Smooth muscle cell (in vitro differentiated cells): ENCODE measurements at regions not wholly inside any gene's neighbourhood (a gene's known extent, or its start where the extent isn't known, plus 50 kb on each side); places are given as distances from the start of the nearest gene placed in this dataset.

ENCODE experiments used
- DNase-seq: peaks from one replicate; lab custom pipeline; 2025; ENCODE audit not compliant: unreplicated experiment; lab: John Stamatoyannopoulos, UW
- H2AFZ ChIP-seq: fragments of 200-600 bp; sonication (generic); 2 replicates; pipeline ENCODE4 v1.6.0; 2016; ENCODE audit warnings: antibody characterized with exemption, low read depth, mild to moderate bottlenecking
- H3F3A ChIP-seq: fragments of 200-600 bp; sonication (generic); 2 replicates; pipeline ENCODE4 v1.6.0; 2017; ENCODE audit warnings: antibody characterized with exemption, low read depth
- H3K27ac ChIP-seq: fragments of 200-600 bp; sonication (generic); 2 replicates; pipeline ENCODE4 v1.5.1; 2016; ENCODE audit warnings: low read depth, mild to moderate bottlenecking
- H3K27me3 ChIP-seq: fragments of 200-600 bp; sonication (generic); 2 replicates; pipeline ENCODE4 v1.6.1; 2016; ENCODE audit warnings: low read depth, mild to moderate bottlenecking
- H3K36me3 ChIP-seq: fragments of 200-600 bp; sonication (generic); 2 replicates; pipeline ENCODE4 v1.5.1; 2016; ENCODE audit warnings: low read depth
- H3K4me1 ChIP-seq: fragments of 200-600 bp; sonication (generic); 2 replicates; pipeline ENCODE4 v1.5.1; 2016; ENCODE audit warnings: low read depth
- H3K4me2 ChIP-seq: fragments of 200-600 bp; sonication (generic); 2 replicates; pipeline ENCODE4 v1.6.0; 2016; ENCODE audit warnings: mild to moderate bottlenecking
- H3K4me3 ChIP-seq: fragments of 200-600 bp; sonication (generic); 2 replicates; pipeline ENCODE4 v1.5.1; 2016; ENCODE audit warnings: mild to moderate bottlenecking
- H3K79me2 ChIP-seq: fragments of 200-600 bp; sonication (generic); 2 replicates; pipeline ENCODE4 v1.6.0; 2016; ENCODE audit warnings: low read depth, mild to moderate bottlenecking
- H3K9ac ChIP-seq: fragments of 200-600 bp; sonication (generic); 2 replicates; pipeline ENCODE4 v1.6.0; 2016; ENCODE audit warnings: low read depth
- H3K9me3 ChIP-seq: fragments of 200-600 bp; sonication (generic); replicated peaks from 2 replicates; pipeline ENCODE4 v1.5.1; 2016; ENCODE audit warnings: low read depth
- H4K20me1 ChIP-seq: fragments of 200-600 bp; sonication (generic); 2 replicates; pipeline ENCODE4 v1.6.0; 2016; ENCODE audit warnings: low read depth
- WGBS: methylation state at CpG from one replicate; pipeline ENCODE4 v1.1.7; 2016; ENCODE audit warnings: low lambda C conversion rate; 5-methylcytosine and 5-hydroxymethylcytosine counted together
- TF ChIP-seq, protein P1 (sequence below): fragments of 200-600 bp; sonication (generic); IDR thresholded peaks from 2 replicates; pipeline ENCODE4 v1.5.1; 2017; ENCODE audit warnings: borderline replicate concordance, mild to moderate bottlenecking, antibody characterized with exemption; ENCODE audit not compliant: insufficient read depth, poor library complexity, severe bottlenecking

DNA sequence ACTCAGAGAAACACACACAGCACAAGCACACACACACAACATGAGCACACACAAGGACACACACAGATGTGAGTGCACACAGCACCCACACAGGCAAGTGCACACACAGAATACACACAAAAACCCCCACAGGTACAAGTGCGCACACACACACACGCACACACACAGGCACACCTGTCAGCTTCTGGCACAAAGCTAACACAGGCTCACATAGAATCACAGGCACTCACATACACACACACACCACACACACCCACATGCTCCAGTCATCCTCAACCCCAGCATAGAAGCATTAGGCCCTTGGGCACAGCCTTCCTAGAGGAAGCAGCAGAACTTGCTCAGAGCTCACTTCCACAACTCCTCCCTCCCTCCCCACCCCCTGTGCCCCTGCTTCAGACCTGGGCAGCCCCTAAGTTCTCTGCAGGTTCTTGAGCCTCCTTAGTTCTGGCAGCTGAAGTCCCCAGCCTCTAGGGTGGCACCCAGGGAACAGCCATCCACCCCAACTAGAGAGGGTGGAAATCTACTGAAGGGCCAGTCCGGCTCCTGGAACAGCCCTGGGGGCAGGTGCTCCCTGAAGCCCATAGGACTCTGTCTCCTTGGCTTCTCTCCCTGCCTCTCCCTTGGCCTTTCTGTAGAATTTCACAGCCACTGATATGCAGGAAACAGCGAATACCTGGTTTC is 129.9 kb upstream of the VSTM2B start:
- no peaks in the 10 kb centered on the region for H3K36me3 ChIP-seq
- no peak overlapping the region for H2AFZ ChIP-seq
- WGBS: 93% methylated on average over 4 of the region's 4 CpGs
- no peak overlapping the region for H3K4me3 ChIP-seq
- no peak for DNase-seq
- peaks cover 17% of the 10 kb centered on the region for H3K27me3 ChIP-seq
- no peak overlapping the region for H3K27ac ChIP-seq
- no peak overlapping the region for H3K4me2 ChIP-seq
- no peaks in the 10 kb centered on the region for H3K4me1 ChIP-seq
- TF ChIP-seq, protein P1, sequence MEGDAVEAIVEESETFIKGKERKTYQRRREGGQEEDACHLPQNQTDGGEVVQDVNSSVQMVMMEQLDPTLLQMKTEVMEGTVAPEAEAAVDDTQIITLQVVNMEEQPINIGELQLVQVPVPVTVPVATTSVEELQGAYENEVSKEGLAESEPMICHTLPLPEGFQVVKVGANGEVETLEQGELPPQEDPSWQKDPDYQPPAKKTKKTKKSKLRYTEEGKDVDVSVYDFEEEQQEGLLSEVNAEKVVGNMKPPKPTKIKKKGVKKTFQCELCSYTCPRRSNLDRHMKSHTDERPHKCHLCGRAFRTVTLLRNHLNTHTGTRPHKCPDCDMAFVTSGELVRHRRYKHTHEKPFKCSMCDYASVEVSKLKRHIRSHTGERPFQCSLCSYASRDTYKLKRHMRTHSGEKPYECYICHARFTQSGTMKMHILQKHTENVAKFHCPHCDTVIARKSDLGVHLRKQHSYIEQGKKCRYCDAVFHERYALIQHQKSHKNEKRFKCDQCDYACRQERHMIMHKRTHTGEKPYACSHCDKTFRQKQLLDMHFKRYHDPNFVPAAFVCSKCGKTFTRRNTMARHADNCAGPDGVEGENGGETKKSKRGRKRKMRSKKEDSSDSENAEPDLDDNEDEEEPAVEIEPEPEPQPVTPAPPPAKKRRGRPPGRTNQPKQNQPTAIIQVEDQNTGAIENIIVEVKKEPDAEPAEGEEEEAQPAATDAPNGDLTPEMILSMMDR: no peak
- no peaks in the 10 kb centered on the region for H3K79me2 ChIP-seq
- H4K20me1 ChIP-seq: no peaks in the 10 kb centered on the region
- no peaks in the 10 kb centered on the region for H3K9me3 ChIP-seq
- H3F3A ChIP-seq: no peaks in the 10 kb centered on the region
- H3K9ac ChIP-seq: no peak overlapping the region

DNA sequence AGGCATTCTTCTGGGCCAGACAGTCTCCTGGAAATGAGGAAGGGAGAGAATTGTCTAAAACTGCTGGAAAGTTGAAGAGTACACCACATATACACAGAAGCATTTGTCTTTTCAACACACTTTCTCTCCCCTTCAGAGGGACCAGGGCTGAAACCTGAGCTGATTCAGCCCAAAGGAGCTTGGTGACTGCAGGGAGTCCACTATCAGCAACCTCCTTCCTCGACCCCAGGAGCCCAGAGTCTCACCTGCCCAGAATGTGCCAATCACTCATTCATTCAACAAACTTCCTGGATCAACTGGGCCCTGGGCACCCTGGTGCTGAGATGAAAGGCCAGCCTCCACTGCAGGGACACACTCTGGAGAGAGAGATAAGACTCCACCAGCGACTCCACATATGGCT is 128.9 kb upstream of the VSTM2B start:
- Histone ChIP-seq H2AFZ (no peak overlapping the region), H3K4me1 (no peaks in the 10 kb centered on the region), H3K36me3 (no peaks in the 10 kb centered on the region), H3K79me2 (no peaks in the 10 kb centered on the region), H4K20me1 (no peaks in the 10 kb centered on the region), H3K4me2 (no peak overlapping the region), H3K9ac (no peak overlapping the region), H3K27me3 (peaks cover 17% of the 10 kb centered on the region), H3K27ac (no peak overlapping the region), H3K9me3 (no peaks in the 10 kb centered on the region), H3K4me3 (no peak overlapping the region), H3F3A (no peaks in the 10 kb centered on the region)
- no peak for DNase-seq
- TF ChIP-seq, protein P1: no peak
- WGBS: 44% methylated on average over 2 of the region's 2 CpGs

DNA sequence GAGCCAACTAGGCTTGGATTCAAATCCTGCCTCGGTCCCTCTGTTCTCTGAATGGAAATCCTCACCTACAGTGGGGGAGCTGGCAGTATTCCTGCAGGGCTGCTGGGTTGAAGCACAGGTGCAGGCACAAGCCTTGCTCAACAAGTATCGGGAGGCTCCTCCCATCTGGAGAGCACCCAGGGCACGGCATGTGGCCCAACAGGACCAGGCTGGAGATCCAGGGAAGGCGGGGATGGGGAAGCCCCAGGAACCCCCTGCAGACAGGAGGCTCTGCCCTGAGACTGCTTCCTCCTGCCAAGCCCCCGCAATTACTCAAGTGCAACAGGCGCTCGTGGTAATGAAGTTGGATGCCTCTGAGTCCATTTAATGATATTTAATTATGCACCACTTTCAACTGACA is 128.0 kb upstream of the VSTM2B start:
- Histone ChIP-seq H2AFZ (no peak overlapping the region), H3K79me2 (no peaks in the 10 kb centered on the region), H3K4me1 (no peaks in the 10 kb centered on the region), H4K20me1 (no peaks in the 10 kb centered on the region), H3K9me3 (no peaks in the 10 kb centered on the region), H3K4me3 (no peak overlapping the region), H3K9ac (no peak overlapping the region), H3K4me2 (no peak overlapping the region), H3K27ac (no peak overlapping the region), H3K36me3 (no peaks in the 10 kb centered on the region), H3K27me3 (peaks cover 17% of the 10 kb centered on the region), H3F3A (no peaks in the 10 kb centered on the region)
- 86% methylated on average over 7 of the region's 7 CpGs for WGBS
- DNase-seq: no peak
- TF ChIP-seq, protein P1: no peak

- H3K4me1 ChIP-seq: peaks cover 7% of the 10 kb centered on the region
- H2AFZ ChIP-seq: no peak overlapping the region
- TF ChIP-seq, protein P1: no peak
- H3K9me3 ChIP-seq: no peaks in the 10 kb centered on the region
- no peak overlapping the region for H3K27ac ChIP-seq
- no peak overlapping the region for H3K9ac ChIP-seq
- DNase-seq: no peak
- H3K36me3 ChIP-seq: no peaks in the 10 kb centered on the region
- H3F3A ChIP-seq: no peaks in the 10 kb centered on the region
- WGBS: 69% methylated on average over 8 of the region's 8 CpGs
- peaks cover 17% of the 10 kb centered on the region for H3K27me3 ChIP-seq
- H4K20me1 ChIP-seq: no peaks in the 10 kb centered on the region
- no peaks in the 10 kb centered on the region for H3K79me2 ChIP-seq
- H3K4me3 ChIP-seq: no peak overlapping the region
- no peak overlapping the region for H3K4me2 ChIP-seq
Measured at GRCh38 chr19:29399804-29400203, 126.0 kb upstream of the VSTM2B start.
